Endothelial cell of umbilical vein (primary cell): ENCODE measurements at regions not wholly inside any gene's neighbourhood (a gene's known extent, or its start where the extent isn't known, plus 50 kb on each side); places are given as distances from the start of the nearest gene placed in this dataset.

Source experiments
- BruUV-seq: library from RNA; stranded (reverse); fragments of 400-500 nt; replicated peaks from 2 replicates; lab custom pipeline; 2021; lab: Mats Ljungman, UMichigan
- CTCF ChIA-PET: fragments of 300-600, 350-600 bp; sonication (Branson Sonifier 250); formaldehyde crosslinking; loops from one replicate; lab custom pipeline; 2021; ENCODE audit warnings: antibody characterized with exemption, inconsistent platforms; lab: Charles Lee
- POLR2A ChIA-PET: fragments of 300-600, 350-600 bp; sonication (Branson Sonifier 250); formaldehyde crosslinking; loops from one replicate; lab custom pipeline; 2021; ENCODE audit warnings: antibody characterized with exemption, inconsistent platforms; lab: Charles Lee
- DNase-seq: peaks from one replicate; pipeline ENCODE4 v3.0.0-alpha.2; 2011; ENCODE audit warnings: low read depth, low spot score
- FAIRE-seq: peaks from 2 replicates; lab custom pipeline; 2011; peaks lifted over from hg19 to GRCh38; lab: Jason Lieb, UNC
- H2AFZ ChIP-seq: 2 replicates; pipeline ENCODE4 v1.6.0; 2012; ENCODE audit warnings: low read depth, low read length, control low read depth, inconsistent platforms
- H3K27ac ChIP-seq: 2 replicates; pipeline ENCODE4 v1.5.1; 2011; ENCODE audit warnings: low read depth, mild to moderate bottlenecking, control low read depth, low read length, moderate library complexity; ENCODE audit not compliant: insufficient read depth
- H3K27me3 ChIP-seq, 2 experiments: 2 replicates each; pipeline versions ENCODE4 v1.6.0 to v1.6.1; 2011; ENCODE audit warnings: low read length in 2 of 2, mixed read lengths in 1 of 2; ENCODE audit not compliant: control insufficient read depth in 2 of 2, insufficient read depth in 2 of 2
- H3K36me3 ChIP-seq, 2 experiments: 2 replicates in 1 of 2; 3 replicates in 1 of 2; pipeline ENCODE4 v1.5.1; 2011; ENCODE audit warnings: low read length in 2 of 2, mild to moderate bottlenecking in 1 of 2, moderate library complexity in 1 of 2; ENCODE audit not compliant: control insufficient read depth in 2 of 2, insufficient read depth in 2 of 2; ENCODE audit errors: extremely low read depth in 1 of 2
- H3K4me1 ChIP-seq: 3 replicates; pipeline ENCODE4 v1.5.1; 2011; ENCODE audit warnings: mild to moderate bottlenecking, low read length; ENCODE audit not compliant: control insufficient read depth, insufficient read depth; ENCODE audit errors: extremely low read depth
- H3K4me2 ChIP-seq: 2 replicates; pipeline ENCODE4 v1.6.1; 2011; ENCODE audit warnings: low read length, control low read depth, mixed read lengths; ENCODE audit not compliant: insufficient read depth
- H3K4me3 ChIP-seq, 3 experiments: fragments of 200-600 bp in 1 of 3; sonication (generic), shearing (Covaris generic) in 1 of 3; replicated peaks in 1 of 3; 2 replicates each; pipeline ENCODE4 v1.5.1; 2011 to 2016; ENCODE audit warnings: control low read depth in 3 of 3, low read length in 3 of 3, mild to moderate bottlenecking in 2 of 3, inconsistent platforms in 1 of 3, low read depth in 1 of 3, moderate library complexity in 1 of 3; ENCODE audit not compliant: insufficient read depth in 1 of 3
- H3K79me2 ChIP-seq: 2 replicates; pipeline ENCODE4 v1.6.0; 2012; ENCODE audit warnings: low read length, inconsistent platforms; ENCODE audit not compliant: control insufficient read depth, insufficient read depth
- H3K9ac ChIP-seq: replicated peaks from 2 replicates; pipeline ENCODE3; 2011; ENCODE audit warnings: low read length, control low read depth; ENCODE audit not compliant: insufficient read depth; ENCODE audit errors: extremely low read depth
- H3K9me1 ChIP-seq: replicated peaks from 3 replicates; pipeline ENCODE4 v1.6.0; 2011; ENCODE audit warnings: mild to moderate bottlenecking, low read length; ENCODE audit not compliant: control insufficient read depth, insufficient read depth; ENCODE audit errors: extremely low read depth
- H3K9me3 ChIP-seq: replicated peaks from 2 replicates; pipeline ENCODE4 v1.5.1; 2012; ENCODE audit warnings: low read length, inconsistent platforms; ENCODE audit not compliant: control insufficient read depth, insufficient read depth
- H4K20me1 ChIP-seq: replicated peaks from 2 replicates; pipeline ENCODE3; 2011; ENCODE audit warnings: mild to moderate bottlenecking, low read length; ENCODE audit not compliant: control insufficient read depth, insufficient read depth; ENCODE audit errors: extremely low read depth
- EZH2 ChIP-seq: IDR thresholded peaks from 2 replicates; pipeline ENCODE4 v1.6.1; 2012; ENCODE audit warnings: borderline replicate concordance, low read depth, mild to moderate bottlenecking, moderate library complexity, low read length, inconsistent platforms; ENCODE audit not compliant: severe bottlenecking
- FOS ChIP-seq: IDR thresholded peaks from 2 replicates; pipeline ENCODE4 v1.6.1; 2011; ENCODE audit warnings: mild to moderate bottlenecking, low read length, moderate library complexity, borderline replicate concordance; ENCODE audit not compliant: insufficient read depth
- GATA2 ChIP-seq: IDR thresholded peaks from 2 replicates; pipeline ENCODE4 v1.7.0; 2011; ENCODE audit warnings: low read depth, mild to moderate bottlenecking, moderate library complexity, mixed read lengths, low read length; ENCODE audit not compliant: insufficient read length, insufficient read depth
- JUN ChIP-seq: IDR thresholded peaks from 2 replicates; pipeline ENCODE4 v1.6.1; 2011; ENCODE audit warnings: borderline replicate concordance, low read depth; ENCODE audit not compliant: insufficient read length, insufficient read depth
- MYC ChIP-seq: IDR thresholded peaks from one replicate; pipeline ENCODE4 v1.6.1; 2011; ENCODE audit warnings: mild to moderate bottlenecking, low read depth, low read length
- POLR2A ChIP-seq: IDR thresholded peaks from 2 replicates; pipeline ENCODE4 v1.6.1; 2012; ENCODE audit warnings: low read depth, mild to moderate bottlenecking, control low read depth, low read length
- POLR2AphosphoS5 ChIP-seq: IDR thresholded peaks from 2 replicates; pipeline ENCODE4 v1.6.1; 2012; ENCODE audit warnings: low read depth, mild to moderate bottlenecking, control low read depth, low read length, moderate library complexity; ENCODE audit not compliant: insufficient read depth
- dilution Hi-C: fragments of 300-500 bp; cut with MboI; formaldehyde crosslinking; loops from one replicate; pipeline ENCODE4 v1.15.0; 2019; ENCODE audit warnings: low sequenced_read_pairs; ENCODE audit not compliant: extremely low pct_ligation_motif_present
- intact Hi-C: fragments of 100-400 bp; cut with micrococcal nuclease; formaldehyde crosslinking; loops from one replicate; pipeline ENCODE4 v1.10.0; 2022
- TF ChIP-seq, protein P1 (sequence below), 2 donors: IDR thresholded peaks; 1 replicate in 1 of 2; 2 replicates in 1 of 2; pipeline ENCODE4 v1.5.1; 2011; ENCODE audit warnings: low read length in 2 of 2, mild to moderate bottlenecking in 2 of 2, moderate library complexity in 2 of 2, control low read depth in 1 of 2, inconsistent platforms in 1 of 2, low read depth in 1 of 2; ENCODE audit not compliant: insufficient read depth in 1 of 2; ENCODE audit errors: extremely low read depth in 1 of 2
- TF ChIP-seq, protein P2 (sequence below): IDR thresholded peaks from 2 replicates; pipeline ENCODE4 v1.6.1; 2011; ENCODE audit not compliant: insufficient read depth, insufficient read length

DNA sequence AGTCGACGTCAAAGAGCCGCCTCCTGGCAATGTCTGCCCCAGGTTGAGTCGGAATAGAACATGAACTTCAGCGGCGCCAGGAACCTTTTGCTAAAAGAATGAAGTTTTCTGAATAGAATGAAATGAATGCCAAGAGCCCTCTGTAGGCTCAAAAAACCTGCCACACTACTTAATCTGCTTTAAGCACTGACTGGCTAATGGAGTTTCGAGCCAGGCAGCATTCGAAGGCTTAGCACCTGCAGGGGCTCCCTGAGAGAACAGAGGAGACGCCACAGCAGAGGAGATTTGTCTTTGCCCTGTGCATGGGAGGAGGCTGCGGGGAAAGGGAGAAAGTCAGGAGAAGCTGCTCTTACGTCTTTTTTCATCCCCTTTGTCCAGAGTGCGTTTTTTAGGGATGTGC lies 641.7 kb downstream of the AJAP1 start:
- Histone ChIP-seq H3K4me1 (no peaks in the 10 kb centered on the region), H2AFZ (no peak overlapping the region), H3K79me2 (no peaks in the 10 kb centered on the region), H3K9me1 (no peaks in the 10 kb centered on the region), H3K27ac (no peak overlapping the region), H3K4me3 (no peak overlapping the region), H3K4me2 (no peak overlapping the region), H4K20me1 (no peaks in the 10 kb centered on the region), H3K9me3 (peaks cover 4% of the 10 kb centered on the region), H3K27me3 (no peaks in the 10 kb centered on the region), H3K9ac (no peak overlapping the region), H3K36me3 (no peaks in the 10 kb centered on the region)
- DNase-seq (no peak), FAIRE-seq (no peak)
- ChIA-PET CTCF (no interaction called here), POLR2A (no interaction called here)
- intact Hi-C loops (no loop called here), dilution Hi-C loops (no loop called here)
- TF ChIP-seq, protein P1, sequence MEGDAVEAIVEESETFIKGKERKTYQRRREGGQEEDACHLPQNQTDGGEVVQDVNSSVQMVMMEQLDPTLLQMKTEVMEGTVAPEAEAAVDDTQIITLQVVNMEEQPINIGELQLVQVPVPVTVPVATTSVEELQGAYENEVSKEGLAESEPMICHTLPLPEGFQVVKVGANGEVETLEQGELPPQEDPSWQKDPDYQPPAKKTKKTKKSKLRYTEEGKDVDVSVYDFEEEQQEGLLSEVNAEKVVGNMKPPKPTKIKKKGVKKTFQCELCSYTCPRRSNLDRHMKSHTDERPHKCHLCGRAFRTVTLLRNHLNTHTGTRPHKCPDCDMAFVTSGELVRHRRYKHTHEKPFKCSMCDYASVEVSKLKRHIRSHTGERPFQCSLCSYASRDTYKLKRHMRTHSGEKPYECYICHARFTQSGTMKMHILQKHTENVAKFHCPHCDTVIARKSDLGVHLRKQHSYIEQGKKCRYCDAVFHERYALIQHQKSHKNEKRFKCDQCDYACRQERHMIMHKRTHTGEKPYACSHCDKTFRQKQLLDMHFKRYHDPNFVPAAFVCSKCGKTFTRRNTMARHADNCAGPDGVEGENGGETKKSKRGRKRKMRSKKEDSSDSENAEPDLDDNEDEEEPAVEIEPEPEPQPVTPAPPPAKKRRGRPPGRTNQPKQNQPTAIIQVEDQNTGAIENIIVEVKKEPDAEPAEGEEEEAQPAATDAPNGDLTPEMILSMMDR (IDR thresholded peaks at IDR 0.05; ENCODE audit: extremely low read depth in 1 of 2, insufficient read depth in 1 of 2, low read depth in 1 of 2, low read length in 2 of 2): no peak
- TF ChIP-seq GATA2 (no peak), POLR2AphosphoS5 (no peak)
- no TSS peak for BruUV-seq

DNA sequence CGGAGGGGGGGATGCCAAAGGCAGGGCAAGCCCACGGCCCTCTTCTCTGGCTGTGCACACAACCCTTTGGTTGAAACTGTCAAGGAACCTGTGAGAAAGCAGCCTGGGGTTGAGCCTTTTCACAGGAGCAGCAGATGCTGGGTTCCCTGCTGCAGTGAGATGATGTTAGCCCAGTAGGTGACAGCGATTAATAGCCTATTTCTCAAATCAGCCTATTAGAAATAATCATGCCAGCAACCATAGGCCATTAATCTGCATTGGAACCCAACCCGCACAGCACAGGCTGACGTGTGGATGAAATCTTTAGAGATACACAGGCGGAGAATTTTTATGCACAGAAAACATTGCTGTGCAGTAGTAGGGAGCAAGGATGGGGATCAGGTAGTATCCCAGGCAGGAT lies 637.5 kb downstream of the AJAP1 start:
- Histone ChIP-seq H3K27me3 (no peaks in the 10 kb centered on the region), H3K9me1 (no peaks in the 10 kb centered on the region), H3K27ac (no peak overlapping the region), H3K4me1 (no peaks in the 10 kb centered on the region), H2AFZ (no peak overlapping the region), H3K9ac (no peak overlapping the region), H3K36me3 (no peaks in the 10 kb centered on the region), H3K4me3 (no peak overlapping the region), H3K4me2 (no peak overlapping the region), H3K79me2 (no peaks in the 10 kb centered on the region), H4K20me1 (no peaks in the 10 kb centered on the region), H3K9me3 (peaks cover 4% of the 10 kb centered on the region)
- BruUV-seq: no TSS peak
- TF ChIP-seq, protein P1 (IDR thresholded peaks at IDR 0.05; ENCODE audit: extremely low read depth in 1 of 2, insufficient read depth in 1 of 2, low read depth in 1 of 2, low read length in 2 of 2): no peak
- TF ChIP-seq GATA2 (no peak), POLR2A (no peak), MYC (no peak), FOS (no peak), POLR2AphosphoS5 (no peak), EZH2 (no peak), JUN (no peak)
- TF ChIP-seq, protein P2, sequence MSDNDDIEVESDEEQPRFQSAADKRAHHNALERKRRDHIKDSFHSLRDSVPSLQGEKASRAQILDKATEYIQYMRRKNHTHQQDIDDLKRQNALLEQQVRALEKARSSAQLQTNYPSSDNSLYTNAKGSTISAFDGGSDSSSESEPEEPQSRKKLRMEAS: no peak
- FAIRE-seq (no peak), DNase-seq (no peak)
- ChIA-PET CTCF (no interaction called here), POLR2A (no interaction called here)
- dilution Hi-C loops (no loop called here), intact Hi-C loops (no loop called here)
